Kidney glomerular epithelial cell (primary cell): ENCODE measurements at regions not wholly inside any gene's neighbourhood (a gene's known extent, or its start where the extent isn't known, plus 50 kb on each side); places are given as distances from the start of the nearest gene placed in this dataset.
"Not testable (repeated sequence)": the region's sequence is repeated elsewhere in the genome, so short reads cannot be mapped to it uniquely, and the experiment has no call there.

Source experiments
- DNase-seq: peaks from one replicate; lab custom pipeline; 2025; lab: John Stamatoyannopoulos, UW

- no peak for DNase-seq
These were observed 732.6 kb downstream of the RERGL start for GRCh38 chr12:17357396-17357795.

GRCh38 chr12:17352164-17352563, 737.8 kb downstream of the RERGL start:
- no peak for DNase-seq

- no peak for DNase-seq
These were observed 741.7 kb downstream of the RERGL start for GRCh38 chr12:17348311-17348710.

GRCh38 chr12:17344649-17345048, 738.7 kb upstream of the LMO3 start:
- no peak for DNase-seq

GRCh38 chr12:17342381-17342961, 736.5 kb upstream of the LMO3 start:
- no peak for DNase-seq

- no peak for DNase-seq
These were observed 729.5 kb upstream of the LMO3 start for GRCh38 chr12:17335487-17335886.

- DNase-seq = no peak
These were observed 728.8 kb upstream of the LMO3 start for GRCh38 chr12:17334784-17335183.

- no peak for DNase-seq
These were observed 727.3 kb upstream of the LMO3 start for GRCh38 chr12:17333287-17333686.

GRCh38 chr12:17326649-17327048, 720.7 kb upstream of the LMO3 start:
- no peak for DNase-seq

- DNase-seq = no peak
These were observed 716.1 kb upstream of the LMO3 start for GRCh38 chr12:17322090-17322489.

GRCh38 chr12:17304503-17305347, 698.8 kb upstream of the LMO3 start:
- no peak for DNase-seq

GRCh38 chr12:17302001-17302400, 696.0 kb upstream of the LMO3 start:
- no peak for DNase-seq

GRCh38 chr12:17301544-17301943, 695.6 kb upstream of the LMO3 start:
- no peak for DNase-seq

- no peak for DNase-seq
These were observed 690.9 kb upstream of the LMO3 start for GRCh38 chr12:17296882-17297281.

GRCh38 chr12:17286874-17287273, 680.9 kb upstream of the LMO3 start:
- no peak for DNase-seq

GRCh38 chr12:17284873-17285272, 678.9 kb upstream of the LMO3 start:
- no peak for DNase-seq

- DNase-seq = no peak
These were observed 677.6 kb upstream of the LMO3 start for GRCh38 chr12:17283563-17283962.

- not testable (repeated sequence) for DNase-seq
These were observed 676.2 kb upstream of the LMO3 start for GRCh38 chr12:17282169-17282568.

GRCh38 chr12:17278946-17279345, 673.0 kb upstream of the LMO3 start:
- DNase-seq = no peak

- no peak for DNase-seq
These were observed 670.2 kb upstream of the LMO3 start for GRCh38 chr12:17276196-17276595.

GRCh38 chr12:17266856-17267255, 660.9 kb upstream of the LMO3 start:
- DNase-seq = no peak

- DNase-seq = no peak
These were observed 658.6 kb upstream of the LMO3 start for GRCh38 chr12:17264603-17265002.

- DNase-seq = no peak
These were observed 633.9 kb upstream of the LMO3 start for GRCh38 chr12:17239874-17240273.

- no peak for DNase-seq
These were observed 630.0 kb upstream of the LMO3 start for GRCh38 chr12:17235996-17236395.
